ENCODE measurements at regions not wholly inside any gene's neighbourhood (a gene's known extent, or its start where the extent isn't known, plus 50 kb on each side); places are given as distances from the start of the nearest gene placed in this dataset.

GRCh38 chr3:106880206-106880605 lies 497.0 kb upstream of the CCDC54 start:
- DNase-seq (ENCODE audit: low read depth) = no peak

GRCh38 chr3:106881186-106881585 lies 496.1 kb upstream of the CCDC54 start:
- DNase-seq (ENCODE audit: low read depth) = no peak

GRCh38 chr3:106882297-106882696 lies 494.9 kb upstream of the CCDC54 start:
- DNase-seq (ENCODE audit: low read depth) = no peak

- no peak for DNase-seq (ENCODE audit: low read depth)
Measured at GRCh38 chr3:106906074-106906473, 471.2 kb upstream of the CCDC54 start.

- DNase-seq (ENCODE audit: low read depth) = no peak
Measured at GRCh38 chr3:106908181-106908938, 468.9 kb upstream of the CCDC54 start.

- DNase-seq (ENCODE audit: low read depth) = no peak
Measured at GRCh38 chr3:106913111-106913698, 464.0 kb upstream of the CCDC54 start.

GRCh38 chr3:106913966-106914365 lies 463.3 kb upstream of the CCDC54 start:
- no peak for DNase-seq (ENCODE audit: low read depth)

- no peak for DNase-seq (ENCODE audit: low read depth)
Measured at GRCh38 chr3:106920609-106921008, 456.6 kb upstream of the CCDC54 start.

GRCh38 chr3:106929081-106929480 lies 448.2 kb upstream of the CCDC54 start:
- no peak for DNase-seq (ENCODE audit: low read depth)

GRCh38 chr3:106930086-106930485 lies 447.2 kb upstream of the CCDC54 start:
- DNase-seq (ENCODE audit: low read depth) = no peak

GRCh38 chr3:106931904-106932303 lies 445.3 kb upstream of the CCDC54 start:
- DNase-seq (ENCODE audit: low read depth) = no peak

GRCh38 chr3:106936337-106936736 lies 440.9 kb upstream of the CCDC54 start:
- DNase-seq (ENCODE audit: low read depth) = no peak

GRCh38 chr3:106942051-106942450 lies 435.2 kb upstream of the CCDC54 start:
- DNase-seq (ENCODE audit: low read depth) = no peak

- DNase-seq (ENCODE audit: low read depth) = no peak
Measured at GRCh38 chr3:106943071-106943470, 434.2 kb upstream of the CCDC54 start.

GRCh38 chr3:106945435-106945834 lies 431.8 kb upstream of the CCDC54 start:
- no peak for DNase-seq (ENCODE audit: low read depth)

- DNase-seq (ENCODE audit: low read depth) = no peak
Measured at GRCh38 chr3:106946866-106947265, 430.4 kb upstream of the CCDC54 start.

- no peak for DNase-seq (ENCODE audit: low read depth)
Measured at GRCh38 chr3:106957029-106957428, 420.2 kb upstream of the CCDC54 start.

- no peak for DNase-seq (ENCODE audit: low read depth)
Measured at GRCh38 chr3:106962993-106963392, 414.2 kb upstream of the CCDC54 start.

GRCh38 chr3:106963442-106963841 lies 413.8 kb upstream of the CCDC54 start:
- no peak for DNase-seq (ENCODE audit: low read depth)

GRCh38 chr3:106965307-106965706 lies 411.9 kb upstream of the CCDC54 start:
- no peak for DNase-seq (ENCODE audit: low read depth)

- DNase-seq (ENCODE audit: low read depth) = no peak
Measured at GRCh38 chr3:106969596-106969995, 407.6 kb upstream of the CCDC54 start.

GRCh38 chr3:106981392-106981791 lies 395.8 kb upstream of the CCDC54 start:
- no peak for DNase-seq (ENCODE audit: low read depth)

- DNase-seq (ENCODE audit: low read depth) = no peak
Measured at GRCh38 chr3:106985721-106986120, 391.5 kb upstream of the CCDC54 start.

Measured in T follicular helper cell (primary cell).